GM12878 (cell line): ENCODE measurements at regions not wholly inside any gene's neighbourhood (a gene's known extent, or its start where the extent isn't known, plus 50 kb on each side); places are given as distances from the start of the nearest gene placed in this dataset.

ENCODE experiments used
- JUNB ChIP-seq: IDR thresholded peaks from 2 replicates; pipeline ENCODE4 v1.6.1; 2016; ENCODE audit warnings: antibody characterized with exemption, mild to moderate bottlenecking
- KLF5 ChIP-seq: fragments of 450-650 bp; IDR thresholded peaks from 2 replicates; pipeline ENCODE4 v1.6.1; 2014; ENCODE audit warnings: mild to moderate bottlenecking; ENCODE audit not compliant: partially characterized antibody
- RELA ChIP-seq: fragments of 450-650 bp; IDR thresholded peaks from 2 replicates; pipeline ENCODE4 v1.8.0; 2014; ENCODE audit warnings: borderline replicate concordance; ENCODE audit not compliant: partially characterized antibody

DNA sequence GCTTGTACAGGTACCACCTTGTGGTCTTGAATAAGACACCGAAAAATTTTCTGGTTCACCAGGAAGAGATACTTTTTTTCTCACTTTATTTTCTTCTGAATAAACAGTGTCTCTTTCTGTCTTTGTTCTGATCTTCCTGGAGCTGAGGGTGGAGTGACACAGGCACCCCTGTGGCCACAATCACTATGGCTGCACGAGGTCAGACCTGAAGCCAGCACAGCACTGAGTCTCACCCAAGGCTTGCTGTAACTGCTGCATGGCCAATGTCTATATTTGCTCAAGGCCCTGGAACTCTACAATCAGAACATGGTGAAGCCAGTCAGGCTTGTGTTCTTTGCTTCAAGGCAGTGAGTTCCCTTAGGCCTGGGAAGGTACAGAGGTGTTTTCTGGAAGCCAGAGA is 87.2 kb downstream of the GPR174 start (continued):
- TF ChIP-seq KLF5 = no peak
- no peak for TF ChIP-seq RELA
- TF ChIP-seq JUNB = no peak
